ENCODE measurements at regions not wholly inside any gene's neighbourhood (a gene's known extent, or its start where the extent isn't known, plus 50 kb on each side); places are given as distances from the start of the nearest gene placed in this dataset.

DNA sequence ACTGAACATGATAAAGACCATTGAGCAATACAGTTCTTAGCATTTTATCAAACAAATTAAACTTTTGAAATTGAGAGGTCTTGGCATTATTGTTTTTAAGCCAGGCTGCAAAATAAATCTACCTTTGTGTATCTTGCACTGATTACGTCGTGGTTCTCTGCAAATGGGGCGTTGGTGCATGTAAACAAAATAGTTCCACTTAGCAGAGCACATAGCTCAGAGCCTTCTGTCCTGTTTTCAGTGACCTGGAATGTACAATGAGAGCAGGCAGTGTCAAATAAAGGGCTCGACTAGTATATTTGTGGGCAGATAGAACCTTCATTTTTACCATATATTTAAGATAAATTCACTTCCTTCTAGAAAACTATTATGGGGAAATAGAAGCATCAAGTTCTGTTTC is 333.9 kb upstream of the SMIM30 start:
- no peak for DNase-seq

DNA sequence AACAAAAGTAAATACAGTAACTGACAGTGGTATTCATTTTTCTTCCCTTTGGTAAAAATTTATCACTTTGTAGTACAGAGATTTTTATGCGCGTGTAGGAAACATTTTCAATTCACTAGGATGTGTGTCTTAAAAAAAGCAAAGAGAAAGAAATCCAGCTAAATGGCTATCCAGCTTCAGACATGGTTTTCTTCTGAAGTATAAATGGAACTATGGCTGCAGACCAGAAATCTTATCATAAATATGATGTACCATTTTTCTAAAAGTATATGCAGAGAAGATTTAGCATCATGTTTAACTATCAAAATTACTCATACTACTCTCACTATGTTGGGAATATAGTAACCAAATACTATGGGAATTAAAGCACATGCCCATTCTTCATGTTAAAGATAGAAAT is 328.4 kb upstream of the SMIM30 start:
- DNase-seq: no peak

DNA sequence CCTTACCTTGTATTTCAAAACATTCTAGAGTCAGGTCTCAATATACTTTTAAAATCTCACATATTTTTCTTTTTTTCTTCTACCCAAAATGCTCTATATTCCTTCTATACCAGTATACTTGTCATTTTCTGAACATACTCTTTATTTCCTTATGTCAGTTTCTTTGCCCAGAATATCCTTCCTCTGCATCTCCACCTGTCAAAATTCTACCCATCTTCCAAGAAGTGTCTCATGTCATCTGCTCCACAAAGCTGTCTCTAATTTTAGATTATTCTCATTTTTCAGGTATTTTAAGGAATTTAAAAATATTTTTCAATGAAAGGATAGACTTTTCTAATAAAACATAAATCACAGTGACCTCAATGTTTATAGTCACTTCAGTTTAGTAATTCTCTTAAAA is 328.0 kb upstream of the SMIM30 start:
- no peak for DNase-seq

- no peak for DNase-seq
These were observed 325.9 kb upstream of the SMIM30 start for GRCh38 chr7:113444261-113444660.

DNA sequence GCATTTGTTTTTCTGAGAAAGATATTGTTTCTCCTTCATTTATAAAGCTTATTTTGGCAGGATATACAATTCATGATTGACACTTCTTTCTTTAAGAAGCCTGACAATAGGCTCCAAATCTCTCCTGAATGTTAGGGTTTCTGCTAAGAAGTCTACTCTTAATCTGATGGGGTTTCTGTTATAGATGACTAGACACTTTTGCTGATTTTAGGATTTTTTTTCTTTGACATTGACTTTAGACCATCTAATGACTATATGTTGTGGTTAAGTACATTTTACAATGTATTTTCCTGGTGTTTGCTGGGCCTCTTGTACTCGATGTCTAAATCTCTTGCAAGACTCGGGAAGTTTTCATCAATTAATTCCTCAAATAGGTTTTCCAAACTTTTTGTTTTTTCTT is 321.8 kb upstream of the SMIM30 start:
- DNase-seq: no peak

GRCh38 chr7:113431406-113431805 is 313.1 kb upstream of the SMIM30 start:
- DNase-seq: peak; percentile 2

GRCh38 chr7:113424185-113424817 is 305.9 kb upstream of the SMIM30 start:
- no peak for DNase-seq

DNA sequence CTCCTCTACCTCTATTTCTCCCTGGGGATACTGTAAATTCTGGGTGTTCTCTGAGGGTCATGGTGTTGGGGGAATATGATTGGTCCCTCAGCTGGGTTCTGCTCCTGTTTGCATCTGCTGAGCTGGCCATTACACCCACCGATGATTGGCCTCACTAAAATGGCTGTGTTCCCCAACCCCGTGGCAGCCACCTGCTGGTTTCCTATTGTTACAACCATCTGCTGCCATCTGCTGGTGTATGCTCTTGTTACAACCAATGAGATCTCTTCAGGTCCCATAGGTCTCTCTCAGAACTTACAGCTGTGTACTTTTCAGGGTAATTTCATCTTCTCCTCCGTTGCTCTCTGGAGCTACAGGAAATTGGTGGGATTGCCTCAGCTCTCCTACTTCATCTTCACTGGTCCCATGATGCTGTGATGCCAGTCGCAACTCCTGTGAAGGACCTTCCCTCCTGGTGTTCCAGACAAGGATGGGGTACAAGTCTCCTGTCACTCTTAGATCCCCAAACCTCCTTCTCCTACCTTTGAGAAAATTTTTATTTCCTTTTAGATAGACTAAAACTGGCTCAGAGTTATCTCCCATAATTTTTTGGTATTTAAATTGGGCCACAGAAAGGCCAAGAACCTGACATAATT is 303.5 kb upstream of the SMIM30 start:
- DNase-seq: peak; percentile 79

DNA sequence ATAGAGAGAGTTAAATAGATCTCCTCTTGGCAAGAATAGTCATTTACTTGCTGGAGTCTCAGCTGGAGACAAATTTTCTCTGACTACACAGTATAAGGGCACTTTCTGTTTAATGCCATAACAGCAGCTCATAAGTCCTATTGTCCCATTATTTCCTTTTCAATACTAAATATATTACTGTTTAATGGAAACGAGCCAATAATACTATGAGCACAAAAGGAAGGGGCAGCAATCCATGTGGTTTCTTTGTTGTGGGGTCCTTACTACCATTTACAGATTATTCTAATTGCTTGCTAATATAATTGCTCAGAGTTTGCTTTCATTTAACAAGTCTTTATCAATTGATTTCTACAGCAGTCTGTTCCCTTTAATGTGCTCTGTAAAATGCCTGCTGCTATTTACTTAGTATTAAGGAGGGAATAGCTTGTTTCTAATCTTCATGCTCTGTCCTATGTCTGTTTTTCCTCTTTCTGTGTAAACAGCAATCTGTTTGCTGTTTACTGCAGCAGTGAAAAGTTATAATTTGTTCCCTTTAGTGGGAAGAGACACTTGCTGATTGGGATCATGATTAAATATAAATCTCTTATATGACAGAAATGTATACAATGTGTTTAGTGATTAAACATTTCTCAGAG is 296.2 kb upstream of the SMIM30 start:
- DNase-seq: no peak

GRCh38 chr7:113412410-113412809 is 294.1 kb upstream of the SMIM30 start:
- no peak for DNase-seq

DNA sequence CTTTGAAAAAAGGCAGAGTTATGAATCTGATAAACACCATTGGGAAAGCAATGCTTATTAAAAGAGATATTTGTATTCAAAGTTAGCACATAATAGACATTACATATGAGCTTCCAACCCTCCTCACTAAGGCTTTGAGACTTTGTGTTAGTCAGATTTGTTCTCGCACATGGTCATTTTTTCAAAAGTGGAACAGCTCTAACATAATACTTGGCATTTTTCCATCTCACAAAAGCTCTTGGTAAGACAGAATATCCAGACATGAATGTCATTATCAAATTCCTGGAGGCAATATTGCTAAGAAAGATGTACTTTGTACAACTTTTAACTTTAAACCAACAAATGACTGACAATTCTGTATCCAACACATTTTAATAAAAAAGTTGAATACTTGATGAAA is 292.4 kb upstream of the SMIM30 start:
- no peak for DNase-seq

DNA sequence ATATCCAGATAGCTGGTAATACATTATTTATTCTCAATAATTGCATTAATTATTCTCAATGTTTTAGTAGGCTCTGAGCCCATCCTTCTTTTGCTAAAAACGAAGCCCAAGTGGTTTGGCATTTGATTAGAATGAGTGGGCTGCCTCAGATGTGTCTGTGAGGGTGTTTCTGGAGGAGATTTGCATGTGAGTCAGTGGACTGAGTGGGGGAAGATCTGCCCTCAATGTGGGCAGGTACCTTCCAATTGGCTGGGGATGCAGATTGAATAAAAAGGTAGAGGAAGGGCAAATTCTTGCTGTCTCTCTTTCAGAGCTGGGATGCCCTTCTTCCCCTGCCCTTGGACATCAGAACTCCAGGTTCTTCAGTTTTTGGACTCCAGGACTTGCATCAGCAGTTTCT is 290.6 kb upstream of the SMIM30 start:
- DNase-seq: no peak

GRCh38 chr7:113405296-113406056 is 287.1 kb upstream of the SMIM30 start:
- no peak for DNase-seq

GRCh38 chr7:113404245-113404644 is 285.9 kb upstream of the SMIM30 start:
- DNase-seq: no peak

DNA sequence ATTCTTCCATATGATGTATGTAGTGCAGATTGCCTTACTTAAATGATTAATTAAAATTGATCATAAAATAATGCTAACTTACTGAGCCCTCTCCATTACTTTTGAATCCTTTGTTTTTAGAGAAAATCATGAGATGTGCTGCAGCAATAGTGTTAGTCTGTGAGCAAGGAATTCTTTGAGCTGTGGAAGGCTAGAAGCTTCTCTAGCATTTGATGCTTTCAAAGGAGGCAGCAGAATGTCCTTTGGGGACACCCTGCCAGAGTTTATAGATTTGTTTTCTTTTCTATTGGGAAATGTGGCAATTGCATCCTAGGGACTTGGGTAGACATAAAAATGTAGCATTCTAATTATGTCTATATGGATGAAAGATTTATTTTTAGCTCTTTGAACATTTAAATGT is 284.1 kb upstream of the SMIM30 start:
- DNase-seq: no peak

- DNase-seq: no peak
These were observed 283.7 kb upstream of the SMIM30 start for GRCh38 chr7:113402005-113402404.

DNA sequence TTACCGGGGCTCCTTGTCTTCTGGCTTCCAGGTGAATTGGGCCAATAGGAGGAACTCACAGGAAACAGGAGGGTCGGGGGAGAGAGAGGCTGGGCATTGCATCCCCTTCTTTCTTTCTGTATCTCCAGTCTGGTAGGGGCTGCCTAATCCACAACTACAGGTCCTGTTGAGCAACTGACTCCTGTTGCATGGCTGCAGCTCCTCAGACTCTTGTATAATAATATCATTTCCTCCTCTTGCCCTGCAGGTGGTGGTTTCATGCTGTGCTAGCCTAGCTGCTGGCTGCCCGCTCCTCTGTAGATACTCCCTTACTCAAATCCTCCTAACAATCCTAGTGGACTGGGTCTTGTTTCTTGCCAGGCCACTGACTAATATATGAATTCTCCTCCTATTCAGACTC is 276.5 kb upstream of the SMIM30 start:
- no peak for DNase-seq

DNA sequence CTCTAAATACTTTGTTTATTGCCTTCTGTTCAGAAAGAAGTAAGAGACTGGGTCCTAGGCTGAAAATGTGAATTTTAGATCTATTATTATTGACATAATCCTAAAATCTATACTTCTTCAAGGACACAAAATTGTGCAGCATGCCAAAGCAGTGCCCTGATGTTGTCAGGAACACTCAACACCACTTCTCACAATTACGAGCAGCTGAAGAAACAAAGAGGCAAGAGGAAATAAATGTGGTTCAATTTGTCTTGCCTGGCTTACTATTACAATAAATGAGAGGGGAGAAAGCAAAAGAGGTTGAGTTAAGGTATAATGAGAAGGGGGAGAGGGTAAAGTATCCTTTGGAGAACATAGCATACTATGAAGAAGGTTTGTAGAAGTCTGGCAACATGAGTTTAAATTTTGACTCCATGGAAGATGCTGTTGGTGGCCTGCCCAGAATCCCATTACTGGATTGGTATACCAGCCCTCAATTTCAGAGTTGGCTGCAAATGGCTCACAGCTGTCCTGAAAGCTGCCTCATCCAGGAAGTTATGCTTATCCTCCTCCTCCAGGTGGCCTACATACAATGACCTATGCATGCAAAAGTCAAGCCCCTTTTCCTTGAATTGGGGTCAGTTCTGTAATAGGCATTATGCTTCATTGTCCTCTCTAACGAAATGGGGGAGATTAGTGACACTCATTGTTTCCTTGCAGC is 274.6 kb upstream of the SMIM30 start:
- DNase-seq: no peak

DNA sequence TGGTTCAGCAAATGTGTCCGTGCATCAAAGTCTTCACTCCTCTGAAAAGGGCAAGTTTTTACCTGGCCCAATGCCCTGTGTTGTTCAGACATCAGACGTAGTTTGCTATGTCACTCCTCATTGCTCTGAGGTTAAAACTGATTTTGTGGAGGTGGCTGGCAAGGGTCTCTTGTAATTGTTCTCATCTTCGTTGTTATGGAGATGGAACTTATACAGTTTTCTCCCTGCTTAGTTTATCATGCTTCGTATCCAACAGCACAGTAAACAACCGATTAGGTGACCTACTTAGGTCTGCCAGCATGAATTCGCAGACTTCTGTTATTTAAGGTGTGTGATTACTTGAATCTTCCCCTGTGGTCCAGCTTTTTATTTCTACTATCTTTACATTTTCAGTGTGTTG is 274.1 kb upstream of the SMIM30 start:
- no peak for DNase-seq

- no peak for DNase-seq
These were observed 270.8 kb upstream of the SMIM30 start for GRCh38 chr7:113389112-113389646.

GRCh38 chr7:113383638-113384037 is 265.3 kb upstream of the SMIM30 start:
- no peak for DNase-seq

- no peak for DNase-seq
These were observed 261.4 kb upstream of the SMIM30 start for GRCh38 chr7:113379746-113380145.

- no peak for DNase-seq
These were observed 256.6 kb upstream of the SMIM30 start for GRCh38 chr7:113374955-113375354.

Data from fibroblast of skin of scalp (primary cell).